ENCODE measurements at regions not wholly inside any gene's neighbourhood (a gene's known extent, or its start where the extent isn't known, plus 50 kb on each side); places are given as distances from the start of the nearest gene placed in this dataset.

- no peak for DNase-seq (ENCODE audit: extremely low read depth, insufficient read length)
- Histone ChIP-seq H3K36me3 (ENCODE audit: control insufficient read depth, insufficient read depth, low read length) (no peaks in the 10 kb centered on the region), H3K4me3 (replicated peaks; ENCODE audit: low read depth, low read length) (no peak overlapping the region), H3K27me3 (replicated peaks; ENCODE audit: control insufficient read depth, insufficient read depth, low read length) (no peaks in the 10 kb centered on the region)
- no peak for TF ChIP-seq CTCF (IDR thresholded peaks at IDR 0.05; ENCODE audit: insufficient read depth, low read length, poor library complexity, severe bottlenecking)
These were observed 108.6 kb upstream of the DOK5 start for GRCh38 chr20:54366669-54367344.

GRCh38 chr20:54368570-54368969, 106.8 kb upstream of the DOK5 start:
- no peak for DNase-seq (ENCODE audit: extremely low read depth, insufficient read length)
- Histone ChIP-seq H3K27me3 (replicated peaks; ENCODE audit: control insufficient read depth, insufficient read depth, low read length) (no peaks in the 10 kb centered on the region), H3K36me3 (ENCODE audit: control insufficient read depth, insufficient read depth, low read length) (no peaks in the 10 kb centered on the region), H3K4me3 (replicated peaks; ENCODE audit: low read depth, low read length) (no peak overlapping the region)
- no peak for TF ChIP-seq CTCF (IDR thresholded peaks at IDR 0.05; ENCODE audit: insufficient read depth, low read length, poor library complexity, severe bottlenecking)

GRCh38 chr20:54372313-54372712, 103.1 kb upstream of the DOK5 start:
- Histone ChIP-seq H3K4me3 (replicated peaks; ENCODE audit: low read depth, low read length) (no peak overlapping the region), H3K27me3 (replicated peaks; ENCODE audit: control insufficient read depth, insufficient read depth, low read length) (no peaks in the 10 kb centered on the region), H3K36me3 (ENCODE audit: control insufficient read depth, insufficient read depth, low read length) (no peaks in the 10 kb centered on the region)
- no peak for TF ChIP-seq CTCF (IDR thresholded peaks at IDR 0.05; ENCODE audit: insufficient read depth, low read length, poor library complexity, severe bottlenecking)
- no peak for DNase-seq (ENCODE audit: extremely low read depth, insufficient read length)

- Histone ChIP-seq H3K27me3 (replicated peaks; ENCODE audit: control insufficient read depth, insufficient read depth, low read length) (no peaks in the 10 kb centered on the region), H3K36me3 (ENCODE audit: control insufficient read depth, insufficient read depth, low read length) (no peaks in the 10 kb centered on the region), H3K4me3 (replicated peaks; ENCODE audit: low read depth, low read length) (no peak overlapping the region)
- TF ChIP-seq CTCF (IDR thresholded peaks at IDR 0.05; ENCODE audit: insufficient read depth, low read length, poor library complexity, severe bottlenecking) = no peak
- no peak for DNase-seq (ENCODE audit: extremely low read depth, insufficient read length)
These were observed 97.2 kb upstream of the DOK5 start for GRCh38 chr20:54377992-54378773.

- H3K4me3 ChIP-seq (replicated peaks; ENCODE audit: low read depth, low read length) = no peak overlapping the region
- no peaks in the 10 kb centered on the region for H3K27me3 ChIP-seq (replicated peaks; ENCODE audit: control insufficient read depth, insufficient read depth, low read length)
- no peak for DNase-seq (ENCODE audit: extremely low read depth, insufficient read length)
- TF ChIP-seq CTCF (IDR thresholded peaks at IDR 0.05; ENCODE audit: insufficient read depth, low read length, poor library complexity, severe bottlenecking) = no peak
- no peaks in the 10 kb centered on the region for H3K36me3 ChIP-seq (ENCODE audit: control insufficient read depth, insufficient read depth, low read length)
These were observed 95.4 kb upstream of the DOK5 start for GRCh38 chr20:54379893-54380584.
